ENCODE measurements at regions not wholly inside any gene's neighbourhood (a gene's known extent, or its start where the extent isn't known, plus 50 kb on each side); places are given as distances from the start of the nearest gene placed in this dataset.

- H4K20me1 ChIP-seq = no peaks in the 10 kb centered on the region
- TF ChIP-seq Cebpa-rat (IDR thresholded peaks at IDR 0.05) = no peak
- no peaks in the 10 kb centered on the region for H3K27me3 ChIP-seq
- no peak overlapping the region for H3K27ac ChIP-seq
- no peaks in the 10 kb centered on the region for H3K36me3 ChIP-seq
- H3K4me2 ChIP-seq = no peak overlapping the region
- H3K4me1 ChIP-seq = peaks cover 10% of the 10 kb centered on the region
- H3K9ac ChIP-seq = no peak overlapping the region
- H3K4me3 ChIP-seq = no peak overlapping the region
- peaks cover 12% of the 10 kb centered on the region; the same call in 1 of the 2 replicates for H3K9me3 ChIP-seq
These were observed 92.8 kb downstream of the HNRNPLL start for GRCh38 chr2:38509947-38510326.

DNA sequence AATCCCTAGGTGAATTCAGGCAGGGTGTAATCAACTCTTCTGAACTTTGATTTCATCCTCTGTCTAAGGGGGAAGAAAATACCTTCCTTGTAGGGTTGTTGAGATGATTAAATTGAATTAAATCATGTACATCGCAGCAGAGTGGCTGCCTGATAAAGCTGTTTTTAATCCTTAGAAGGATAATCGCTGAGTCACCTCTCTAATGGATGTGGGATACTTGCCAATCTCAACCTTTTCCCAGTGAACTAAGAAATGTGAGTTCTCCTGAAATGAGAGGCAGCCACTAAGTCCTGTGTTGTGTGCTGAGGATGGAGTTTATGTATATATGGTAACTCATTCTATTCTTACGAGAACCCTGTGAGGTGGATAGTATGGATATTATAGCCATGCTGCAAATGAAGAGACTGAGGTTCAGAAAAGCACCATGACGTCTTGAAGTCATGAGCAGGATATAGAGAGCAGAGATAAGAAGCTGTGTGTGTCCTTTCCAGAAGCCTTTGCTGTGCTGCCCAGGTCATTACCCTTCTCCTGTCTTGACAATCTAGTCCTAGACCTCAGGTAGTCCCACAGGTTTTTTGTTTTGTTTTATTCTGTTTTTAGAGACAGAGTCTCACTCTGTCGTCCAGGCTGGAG is 93.3 kb downstream of the HNRNPLL start:
- H4K20me1 ChIP-seq = no peaks in the 10 kb centered on the region
- H3K27me3 ChIP-seq = no peaks in the 10 kb centered on the region
- H3K4me2 ChIP-seq = no peak overlapping the region
- H3K4me3 ChIP-seq = no peak overlapping the region
- no peak overlapping the region for H3K9ac ChIP-seq
- H3K9me3 ChIP-seq = peaks cover 12% of the 10 kb centered on the region; the same call in 1 of the 2 replicates
- TF ChIP-seq Cebpa-rat (IDR thresholded peaks at IDR 0.05) = no peak
- H3K27ac ChIP-seq = no peak overlapping the region
- H3K4me1 ChIP-seq = peaks cover 10% of the 10 kb centered on the region
- H3K36me3 ChIP-seq = no peaks in the 10 kb centered on the region

DNA sequence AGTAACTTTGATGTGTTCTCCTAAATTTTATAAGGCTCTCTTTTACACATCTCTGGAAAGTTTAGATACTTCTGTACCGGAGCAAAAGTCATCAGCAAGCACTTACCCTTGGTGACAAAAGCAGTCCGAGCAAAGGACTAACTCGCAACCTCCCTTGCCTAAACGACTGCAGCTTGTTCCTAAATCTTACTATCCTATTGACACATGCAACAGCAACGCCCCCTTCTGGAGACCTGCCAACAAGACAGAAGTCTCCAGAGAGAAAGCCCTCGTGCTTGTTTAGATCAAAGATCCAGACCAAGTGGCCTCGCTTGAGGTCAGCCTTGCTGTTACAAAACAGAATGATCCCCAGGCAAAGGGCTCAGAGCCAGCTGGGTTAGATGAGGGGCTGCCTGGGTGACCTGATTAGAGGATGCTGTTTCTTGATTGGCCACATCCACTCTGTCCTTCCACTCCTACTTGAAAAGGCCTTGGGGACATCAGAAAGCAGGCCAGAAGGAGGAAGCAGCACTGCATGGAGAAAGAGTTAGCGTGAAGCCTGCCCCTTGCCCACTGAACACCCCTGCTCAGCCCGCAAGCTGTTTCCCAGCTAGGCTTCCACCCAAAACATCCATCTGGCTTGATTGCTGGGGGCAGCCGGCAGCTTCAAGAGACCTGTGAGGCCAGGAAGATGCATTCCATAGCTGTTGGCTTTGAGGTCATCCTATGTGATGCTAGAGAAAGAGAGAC is 94.3 kb downstream of the HNRNPLL start:
- peaks cover 12% of the 10 kb centered on the region; the same call in 1 of the 2 replicates for H3K9me3 ChIP-seq
- TF ChIP-seq Cebpa-rat (IDR thresholded peaks at IDR 0.05) = no peak
- peaks cover 10% of the 10 kb centered on the region for H3K4me1 ChIP-seq
- peak overlapping the region; percentile 28; the same call in 1 of the 2 replicates for H3K27ac ChIP-seq
- no peaks in the 10 kb centered on the region for H4K20me1 ChIP-seq
- no peak overlapping the region; the same call in 1 of the 2 replicates for H3K9ac ChIP-seq
- H3K4me2 ChIP-seq = peak overlapping the region; percentile 22
- no peaks in the 10 kb centered on the region for H3K36me3 ChIP-seq
- H3K27me3 ChIP-seq = no peaks in the 10 kb centered on the region
- H3K4me3 ChIP-seq = no peak overlapping the region

GRCh38 chr2:38507712-38508111 is 95.0 kb downstream of the HNRNPLL start:
- Histone ChIP-seq H3K9ac (no peak overlapping the region), H3K27me3 (no peaks in the 10 kb centered on the region), H3K4me1 (peaks cover 10% of the 10 kb centered on the region), H3K4me3 (no peak overlapping the region), H4K20me1 (no peaks in the 10 kb centered on the region), H3K4me2 (no peak overlapping the region), H3K36me3 (no peaks in the 10 kb centered on the region), H3K9me3 (peaks cover 12% of the 10 kb centered on the region), H3K27ac (no peak overlapping the region)
- no peak for TF ChIP-seq Cebpa-rat (IDR thresholded peaks at IDR 0.05)

DNA sequence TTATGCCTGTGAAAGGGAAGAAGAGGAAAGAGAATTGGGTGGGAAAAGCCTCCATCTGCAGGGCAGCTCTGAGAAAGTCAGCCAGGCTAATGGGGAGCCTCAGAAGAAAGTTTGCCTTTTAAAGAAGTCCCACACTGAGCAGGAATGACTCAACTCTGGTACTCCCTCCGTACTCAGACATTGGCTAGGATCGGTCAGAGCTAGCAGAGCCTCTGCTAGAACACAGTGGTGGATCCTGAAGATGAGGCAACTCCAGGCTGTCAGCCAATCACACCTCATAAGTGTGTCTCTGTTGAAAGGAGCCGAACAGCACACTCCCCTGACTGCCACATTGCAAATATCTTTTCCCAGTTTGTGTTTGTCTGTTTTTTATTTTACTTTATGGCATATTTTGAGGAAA is 96.9 kb downstream of the HNRNPLL start:
- Histone ChIP-seq H3K9ac (no peak overlapping the region), H3K36me3 (no peaks in the 10 kb centered on the region), H3K4me1 (peaks cover 10% of the 10 kb centered on the region), H3K4me2 (no peak overlapping the region), H3K4me3 (no peak overlapping the region), H3K9me3 (peaks cover 26% of the 10 kb centered on the region), H3K27ac (no peak overlapping the region), H3K27me3 (no peaks in the 10 kb centered on the region), H4K20me1 (no peaks in the 10 kb centered on the region)
- no peak for TF ChIP-seq Cebpa-rat (IDR thresholded peaks at IDR 0.05)

DNA sequence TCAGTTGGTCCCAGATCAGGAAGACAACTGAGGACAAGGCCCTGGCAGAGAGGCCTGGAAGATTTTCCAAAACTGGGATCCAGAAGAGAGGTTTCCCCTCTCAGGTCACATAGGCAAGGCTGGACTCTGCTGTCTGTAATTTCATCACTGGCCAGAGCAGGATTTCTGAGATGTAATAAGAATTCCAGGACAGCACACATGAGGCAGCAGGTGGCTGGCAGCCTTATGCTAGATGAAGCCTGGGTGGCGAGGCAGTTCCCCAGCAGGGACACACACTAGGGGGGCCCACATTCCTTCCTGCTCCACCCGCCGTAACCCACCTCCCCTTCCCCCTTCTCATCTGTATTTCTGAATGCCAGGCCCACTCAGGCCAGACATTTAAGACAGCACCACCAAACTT is 98.6 kb downstream of the HNRNPLL start:
- Histone ChIP-seq H3K9me3 (peaks cover 26% of the 10 kb centered on the region), H3K36me3 (no peaks in the 10 kb centered on the region), H3K9ac (no peak overlapping the region), H3K4me1 (peaks cover 25% of the 10 kb centered on the region), H3K4me3 (no peak overlapping the region), H3K27me3 (no peaks in the 10 kb centered on the region), H4K20me1 (no peaks in the 10 kb centered on the region), H3K27ac (no peak overlapping the region), H3K4me2 (no peak overlapping the region)
- TF ChIP-seq Cebpa-rat (IDR thresholded peaks at IDR 0.05) = no peak

DNA sequence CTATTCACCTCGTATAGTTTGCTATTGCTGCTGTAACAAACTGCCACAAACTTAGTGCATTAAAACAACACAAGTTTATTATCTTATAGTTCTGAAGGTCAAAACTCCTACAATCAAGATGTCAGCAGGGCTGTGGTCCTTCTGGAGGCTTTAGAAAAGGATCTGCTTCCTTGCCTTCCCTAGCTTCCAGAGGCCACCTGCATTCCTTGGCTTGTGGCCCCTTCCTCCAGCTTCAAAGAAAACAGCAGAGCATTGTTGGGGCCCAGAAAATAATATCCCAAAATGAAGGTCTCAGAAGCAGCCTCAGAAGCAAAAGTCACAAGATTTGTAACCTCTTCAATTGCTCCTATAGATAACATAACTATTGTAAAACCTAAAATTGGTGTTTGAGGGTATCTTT is 100.6 kb downstream of the HNRNPLL start:
- Histone ChIP-seq H3K27me3 (no peaks in the 10 kb centered on the region), H3K9me3 (peaks cover 26% of the 10 kb centered on the region), H3K27ac (no peak overlapping the region), H3K4me3 (no peak overlapping the region), H3K9ac (no peak overlapping the region), H4K20me1 (no peaks in the 10 kb centered on the region), H3K36me3 (no peaks in the 10 kb centered on the region), H3K4me2 (no peak overlapping the region), H3K4me1 (peaks cover 34% of the 10 kb centered on the region)
- no peak for TF ChIP-seq Cebpa-rat (IDR thresholded peaks at IDR 0.05)

- peaks cover 47% of the 10 kb centered on the region for H3K4me1 ChIP-seq
- H3K9ac ChIP-seq = no peak overlapping the region
- no peaks in the 10 kb centered on the region for H3K27me3 ChIP-seq
- H4K20me1 ChIP-seq = no peaks in the 10 kb centered on the region
- no peak overlapping the region for H3K4me3 ChIP-seq
- no peak for TF ChIP-seq Cebpa-rat (IDR thresholded peaks at IDR 0.05)
- H3K9me3 ChIP-seq = peaks cover 14% of the 10 kb centered on the region
- no peaks in the 10 kb centered on the region for H3K36me3 ChIP-seq
- H3K27ac ChIP-seq = no peak overlapping the region
- peak overlapping the region; percentile 82 for H3K4me2 ChIP-seq
These were observed 102.5 kb downstream of the HNRNPLL start for GRCh38 chr2:38500283-38500634.

GRCh38 chr2:38499548-38500282 is 103.0 kb downstream of the HNRNPLL start:
- H3K4me2 ChIP-seq = peak overlapping the region; percentile 82
- no peak for TF ChIP-seq Cebpa-rat (IDR thresholded peaks at IDR 0.05)
- H3K27me3 ChIP-seq = no peaks in the 10 kb centered on the region
- H3K27ac ChIP-seq = peak overlapping the region; percentile 70; the same call in 1 of the 2 replicates
- H3K36me3 ChIP-seq = no peaks in the 10 kb centered on the region
- H3K4me3 ChIP-seq = no peak overlapping the region
- H4K20me1 ChIP-seq = no peaks in the 10 kb centered on the region
- no peak overlapping the region for H3K9ac ChIP-seq
- peaks cover 14% of the 10 kb centered on the region for H3K9me3 ChIP-seq
- peaks cover 47% of the 10 kb centered on the region for H3K4me1 ChIP-seq

DNA sequence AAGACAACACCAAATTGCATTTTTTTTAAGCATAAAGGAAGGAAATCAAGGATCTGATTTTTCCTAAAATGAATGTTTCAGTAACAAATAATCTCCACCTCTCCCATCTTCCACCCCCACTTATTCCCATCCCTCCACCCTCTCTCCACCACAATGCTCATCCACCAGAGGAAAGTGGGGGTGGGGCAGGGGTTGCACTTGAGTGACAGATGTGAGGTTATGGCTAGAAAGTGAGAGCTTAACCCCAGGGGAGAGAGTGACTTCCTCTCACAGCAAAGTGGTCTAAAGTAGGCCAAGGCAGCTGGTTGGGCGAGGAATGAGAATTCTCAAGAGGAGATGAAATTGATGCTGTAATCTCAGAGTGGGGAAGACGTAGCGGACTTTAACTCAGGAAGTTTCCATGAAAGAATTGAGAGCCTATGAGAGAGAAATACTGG is 104.7 kb downstream of the HNRNPLL start:
- H3K4me1 ChIP-seq = peaks cover 47% of the 10 kb centered on the region
- H4K20me1 ChIP-seq = no peaks in the 10 kb centered on the region
- peak overlapping the region; percentile 70 for H3K27ac ChIP-seq
- H3K27me3 ChIP-seq = no peaks in the 10 kb centered on the region
- no peak for TF ChIP-seq Cebpa-rat (IDR thresholded peaks at IDR 0.05)
- H3K9me3 ChIP-seq = peaks cover 14% of the 10 kb centered on the region
- H3K9ac ChIP-seq = peak overlapping the region; percentile 45; the same call in 1 of the 2 replicates
- H3K4me3 ChIP-seq = no peak overlapping the region
- no peaks in the 10 kb centered on the region for H3K36me3 ChIP-seq
- peak overlapping the region; percentile 82 for H3K4me2 ChIP-seq

All from BLaER1 (cell line).